DND-41 (cell line): ENCODE measurements at regions not wholly inside any gene's neighbourhood (a gene's known extent, or its start where the extent isn't known, plus 50 kb on each side); places are given as distances from the start of the nearest gene placed in this dataset.

Experiments
- EZH2 ChIP-seq: IDR thresholded peaks from 3 replicates; pipeline ENCODE4 v1.6.1; 2012; ENCODE audit warnings: borderline replicate concordance, low read depth, mild to moderate bottlenecking, moderate library complexity, low read length, inconsistent platforms; ENCODE audit not compliant: severe bottlenecking
- TF ChIP-seq, protein P1 (sequence below): IDR thresholded peaks from 2 replicates; pipeline ENCODE4 v1.5.1; 2012; ENCODE audit warnings: borderline replicate concordance, low read length, moderate library complexity, mild to moderate bottlenecking; ENCODE audit not compliant: poor library complexity, severe bottlenecking; ENCODE audit errors: extremely low read depth

- TF ChIP-seq, protein P1, sequence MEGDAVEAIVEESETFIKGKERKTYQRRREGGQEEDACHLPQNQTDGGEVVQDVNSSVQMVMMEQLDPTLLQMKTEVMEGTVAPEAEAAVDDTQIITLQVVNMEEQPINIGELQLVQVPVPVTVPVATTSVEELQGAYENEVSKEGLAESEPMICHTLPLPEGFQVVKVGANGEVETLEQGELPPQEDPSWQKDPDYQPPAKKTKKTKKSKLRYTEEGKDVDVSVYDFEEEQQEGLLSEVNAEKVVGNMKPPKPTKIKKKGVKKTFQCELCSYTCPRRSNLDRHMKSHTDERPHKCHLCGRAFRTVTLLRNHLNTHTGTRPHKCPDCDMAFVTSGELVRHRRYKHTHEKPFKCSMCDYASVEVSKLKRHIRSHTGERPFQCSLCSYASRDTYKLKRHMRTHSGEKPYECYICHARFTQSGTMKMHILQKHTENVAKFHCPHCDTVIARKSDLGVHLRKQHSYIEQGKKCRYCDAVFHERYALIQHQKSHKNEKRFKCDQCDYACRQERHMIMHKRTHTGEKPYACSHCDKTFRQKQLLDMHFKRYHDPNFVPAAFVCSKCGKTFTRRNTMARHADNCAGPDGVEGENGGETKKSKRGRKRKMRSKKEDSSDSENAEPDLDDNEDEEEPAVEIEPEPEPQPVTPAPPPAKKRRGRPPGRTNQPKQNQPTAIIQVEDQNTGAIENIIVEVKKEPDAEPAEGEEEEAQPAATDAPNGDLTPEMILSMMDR, result no peak
- no peak for TF ChIP-seq EZH2
These were observed 179.5 kb upstream of the NECTIN1 start for GRCh38 chr11:119908573-119908904.
